ENCODE measurements at regions not wholly inside any gene's neighbourhood (a gene's known extent, or its start where the extent isn't known, plus 50 kb on each side); places are given as distances from the start of the nearest gene placed in this dataset.

GRCh38 chr16:60271781-60272180 is 1537.7 kb upstream of the GOT2 start:
- no peak overlapping the region for H3K4me3 ChIP-seq (replicated peaks in 1 of 2; ENCODE audit: low read depth in 2 of 2, low read length in 2 of 2)
- DNase-seq (ENCODE audit: low read depth in 2 of 2), result no peak
- TF ChIP-seq CTCF (IDR thresholded peaks at IDR 0.05; ENCODE audit: low read depth, low read length), result no peak

- no peak overlapping the region for H3K4me3 ChIP-seq (replicated peaks in 1 of 2; ENCODE audit: low read depth in 2 of 2, low read length in 2 of 2)
- no peak for DNase-seq (ENCODE audit: low read depth in 2 of 2)
- no peak for TF ChIP-seq CTCF (IDR thresholded peaks at IDR 0.05; ENCODE audit: low read depth, low read length)
These were observed 1537.1 kb upstream of the GOT2 start for GRCh38 chr16:60271025-60271771.

DNA sequence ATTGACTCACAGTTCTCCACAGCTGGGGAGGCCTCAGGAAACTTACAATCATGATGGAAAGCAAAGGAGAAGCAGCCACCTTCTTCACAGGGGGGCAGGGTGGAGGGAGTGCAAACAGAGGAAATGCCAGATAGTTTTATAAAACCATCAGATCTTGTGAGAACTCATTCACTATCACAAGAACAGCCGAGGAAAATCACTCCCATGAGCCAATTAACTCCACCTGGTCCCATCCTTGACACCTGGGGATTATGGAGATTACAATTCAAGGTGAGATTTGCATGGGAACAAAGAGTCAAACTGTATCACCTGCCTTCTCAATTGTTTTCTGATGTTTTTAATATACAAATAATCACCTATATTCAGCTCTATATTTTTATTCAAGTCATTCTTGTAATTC is 1527.3 kb upstream of the GOT2 start:
- H3K4me3 ChIP-seq (replicated peaks in 1 of 2; ENCODE audit: low read depth in 2 of 2, low read length in 2 of 2), result no peak overlapping the region
- DNase-seq (ENCODE audit: low read depth in 2 of 2), result no peak
- no peak for TF ChIP-seq CTCF (IDR thresholded peaks at IDR 0.05; ENCODE audit: low read depth, low read length)

- H3K4me3 ChIP-seq (replicated peaks in 1 of 2; ENCODE audit: low read depth in 2 of 2, low read length in 2 of 2), result no peak overlapping the region
- DNase-seq (ENCODE audit: low read depth in 2 of 2), result no peak
- no peak for TF ChIP-seq CTCF (IDR thresholded peaks at IDR 0.05; ENCODE audit: low read depth, low read length)
These were observed 1525.8 kb upstream of the GOT2 start for GRCh38 chr16:60259956-60260355.

- DNase-seq (ENCODE audit: low read depth in 2 of 2), result no peak
- no peak for TF ChIP-seq CTCF (IDR thresholded peaks at IDR 0.05; ENCODE audit: low read depth, low read length)
- no peak overlapping the region for H3K4me3 ChIP-seq (replicated peaks in 1 of 2; ENCODE audit: low read depth in 2 of 2, low read length in 2 of 2)
These were observed 1512.0 kb upstream of the GOT2 start for GRCh38 chr16:60246086-60246485.

GRCh38 chr16:60241671-60242070 is 1507.6 kb upstream of the GOT2 start:
- no peak for TF ChIP-seq CTCF (IDR thresholded peaks at IDR 0.05; ENCODE audit: low read depth, low read length)
- DNase-seq (ENCODE audit: low read depth in 2 of 2), result no peak
- H3K4me3 ChIP-seq (replicated peaks in 1 of 2; ENCODE audit: low read depth in 2 of 2, low read length in 2 of 2), result no peak overlapping the region

GRCh38 chr16:60230666-60231065 is 1496.5 kb upstream of the GOT2 start:
- no peak overlapping the region for H3K4me3 ChIP-seq (replicated peaks in 1 of 2; ENCODE audit: low read depth in 2 of 2, low read length in 2 of 2)
- TF ChIP-seq CTCF (IDR thresholded peaks at IDR 0.05; ENCODE audit: low read depth, low read length), result no peak
- no peak for DNase-seq (ENCODE audit: low read depth in 2 of 2)
